NCI-H187 treated with DMSO at 0.1 percent for 48 hours (cell line): ENCODE measurements at regions not wholly inside any gene's neighbourhood (a gene's known extent, or its start where the extent isn't known, plus 50 kb on each side); places are given as distances from the start of the nearest gene placed in this dataset.
"Not testable (repeated sequence)": the region's sequence is repeated elsewhere in the genome, so short reads cannot be mapped to it uniquely, and the experiment has no call there.

Source experiments
- DNase-seq: peaks from one replicate; lab custom pipeline; 2025; lab: John Stamatoyannopoulos, UW

DNA sequence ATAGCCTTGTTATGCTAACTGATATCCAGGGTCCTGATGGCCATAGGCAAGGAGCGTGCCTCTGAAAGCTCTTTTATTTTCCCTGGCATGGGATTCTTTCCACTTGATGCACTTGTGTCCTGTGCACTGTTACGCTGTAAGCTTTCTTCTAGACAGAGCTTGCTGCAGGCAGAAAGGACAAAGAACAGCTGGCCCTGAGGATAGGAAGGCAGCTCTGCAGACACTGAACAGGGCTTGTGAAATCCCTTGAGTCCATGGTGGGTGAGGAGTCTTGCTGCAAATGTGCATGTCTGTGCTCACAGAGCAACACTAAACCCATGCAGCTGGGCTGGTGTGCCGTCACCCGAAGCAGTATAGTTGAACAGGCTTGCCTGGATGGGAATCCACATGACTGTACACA lies 126.6 kb downstream of the AKAP11 start:
- DNase-seq: no peak

DNA sequence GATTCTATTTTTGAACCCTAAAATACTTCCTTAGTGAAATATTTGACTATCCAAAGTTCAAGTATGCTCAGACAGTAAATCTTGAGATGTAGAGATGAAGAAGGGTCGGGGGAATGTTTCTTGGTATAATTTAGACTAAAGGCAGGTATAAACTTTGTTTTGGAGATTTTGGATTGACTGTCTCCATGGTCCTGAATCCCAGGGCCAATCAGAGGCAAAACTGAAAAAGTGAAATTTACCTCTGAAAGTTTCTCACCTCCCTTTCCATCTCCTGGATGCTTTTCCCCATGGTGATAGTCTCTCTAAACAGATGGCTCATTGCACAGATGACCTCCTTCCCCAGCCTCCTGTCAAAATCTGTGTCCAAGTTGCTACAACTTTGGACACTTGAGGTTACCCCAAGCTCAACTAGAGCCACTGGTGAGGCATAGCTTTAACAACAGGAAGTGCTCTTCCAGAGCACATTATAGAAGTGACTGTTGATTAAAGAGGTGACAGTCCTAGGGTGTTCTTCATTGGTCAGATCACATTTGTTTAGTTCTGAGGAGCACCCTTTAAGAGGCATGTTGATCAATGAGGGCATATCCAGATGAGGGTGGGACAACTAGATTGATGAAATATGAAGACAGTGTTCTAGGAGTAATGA lies 128.4 kb downstream of the AKAP11 start:
- DNase-seq: no peak

DNA sequence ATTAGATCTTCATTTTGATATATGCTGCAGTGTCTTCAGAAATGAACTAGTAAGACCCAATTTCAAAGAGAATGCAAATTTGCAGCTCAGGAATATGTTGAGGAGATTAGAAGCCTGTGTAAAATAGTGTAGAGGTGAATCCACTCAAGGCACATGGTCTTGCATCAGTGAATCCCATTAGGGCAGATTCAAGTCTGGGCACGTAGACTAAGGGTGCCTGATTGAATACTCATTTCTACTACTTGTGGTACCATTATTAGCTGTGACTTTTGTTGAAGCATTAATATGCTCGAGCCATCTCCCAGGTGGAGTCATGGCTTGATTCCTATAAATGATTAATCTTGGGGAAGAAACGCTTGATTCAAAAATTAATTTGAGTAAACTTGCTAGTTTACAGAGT lies 129.4 kb downstream of the AKAP11 start:
- peak; percentile 74 for DNase-seq

DNA sequence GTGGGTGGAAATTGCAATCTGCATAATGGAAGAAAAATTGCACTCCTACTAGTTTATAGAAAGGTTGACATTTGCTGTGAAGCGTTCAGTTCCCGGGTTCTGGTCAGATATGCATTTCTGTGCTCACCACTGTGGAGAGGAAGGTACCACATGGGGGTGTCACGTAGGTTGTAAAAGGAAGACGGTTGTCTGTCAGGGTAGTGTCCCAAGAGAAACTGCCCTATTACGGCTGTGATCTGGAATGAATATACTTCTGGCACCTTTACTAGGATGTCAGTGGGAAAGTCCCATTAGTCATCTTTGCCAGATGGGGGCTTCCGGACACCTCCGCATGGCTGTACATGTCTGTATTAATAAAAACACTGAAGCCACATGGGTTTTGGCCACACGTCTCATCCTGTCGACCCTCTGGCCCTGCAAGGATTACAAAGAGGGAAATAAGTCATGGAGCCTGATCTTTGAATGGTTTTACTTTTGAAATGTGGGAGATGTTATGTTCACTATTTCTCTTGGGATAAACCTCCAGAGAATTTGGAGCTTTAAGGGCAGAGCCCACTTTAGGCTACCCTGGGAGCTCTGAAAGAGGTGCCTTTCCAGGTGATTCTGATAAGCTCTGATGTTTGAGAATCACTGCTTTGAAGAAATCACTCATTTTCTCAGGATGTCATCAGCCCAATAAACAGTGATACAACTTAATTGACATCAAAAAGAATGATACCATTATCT lies 133.9 kb downstream of the AKAP11 start:
- DNase-seq: no peak

DNA sequence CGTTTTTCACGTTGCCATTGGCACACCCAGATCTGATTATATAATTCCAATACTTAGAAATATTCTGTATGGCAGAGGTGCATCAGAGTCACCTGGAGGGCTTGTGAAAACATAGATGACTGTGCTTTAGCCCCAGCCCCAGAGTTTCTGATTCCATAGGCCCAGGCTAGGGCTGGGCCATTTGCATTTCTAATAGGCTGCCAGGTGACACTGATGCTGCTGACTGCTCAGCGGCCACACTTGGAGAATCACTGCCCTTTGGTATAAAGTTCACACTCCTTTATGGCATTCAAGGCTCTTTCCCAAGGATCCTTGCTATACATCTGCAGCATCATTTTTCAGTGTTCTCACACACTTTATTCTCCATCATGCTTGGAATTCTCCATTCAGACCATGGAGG lies 137.1 kb downstream of the AKAP11 start:
- DNase-seq: no peak

DNA sequence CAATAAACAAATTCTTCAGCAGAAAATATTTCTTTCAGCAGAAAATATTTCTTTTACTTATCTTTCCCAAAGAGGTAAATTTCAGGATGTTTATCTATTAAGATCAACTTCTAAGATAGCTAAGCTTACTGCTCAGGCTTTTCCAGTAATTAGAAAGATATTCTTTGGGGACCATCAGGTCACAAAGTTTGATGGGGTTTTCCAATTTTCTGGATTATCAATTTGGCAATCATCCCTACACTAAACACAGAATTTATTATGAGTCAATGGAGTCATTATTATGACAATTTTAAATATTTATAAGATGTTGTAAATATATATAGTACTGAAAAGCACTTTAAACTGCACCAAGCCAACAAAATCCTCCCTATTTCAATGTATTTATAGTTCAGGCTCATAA lies 137.6 kb downstream of the AKAP11 start:
- DNase-seq: no peak

DNA sequence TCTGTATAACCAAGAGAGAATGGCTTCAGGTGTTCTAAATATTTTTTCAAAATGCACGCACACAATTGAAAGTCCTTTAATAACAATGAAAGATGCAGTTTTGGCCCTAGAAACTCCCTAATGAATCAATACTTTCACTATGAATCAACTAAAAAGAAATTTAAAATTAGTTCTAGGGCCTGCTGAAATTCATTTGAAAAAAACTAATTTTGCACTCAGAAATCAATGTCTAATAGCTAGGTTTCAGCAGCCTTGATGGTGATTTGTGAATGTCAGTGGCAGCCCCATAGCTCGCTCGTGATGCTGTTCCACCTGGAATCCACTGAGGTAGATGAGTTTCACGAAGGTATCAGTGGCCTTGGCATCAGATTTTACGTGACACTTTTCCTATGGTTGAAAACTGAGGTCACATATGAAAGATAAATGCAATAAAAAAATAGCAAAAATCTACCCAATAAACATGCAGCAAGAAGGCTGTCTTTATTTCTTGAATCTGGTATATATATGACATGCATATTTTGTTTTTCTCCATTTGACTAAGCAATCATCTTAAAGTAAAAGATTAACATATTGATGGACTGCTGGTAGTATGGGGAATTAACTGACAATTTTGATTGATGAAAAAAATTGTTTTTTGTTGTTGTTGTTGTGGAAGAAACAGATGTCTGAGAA lies 141.0 kb downstream of the AKAP11 start:
- DNase-seq: no peak

DNA sequence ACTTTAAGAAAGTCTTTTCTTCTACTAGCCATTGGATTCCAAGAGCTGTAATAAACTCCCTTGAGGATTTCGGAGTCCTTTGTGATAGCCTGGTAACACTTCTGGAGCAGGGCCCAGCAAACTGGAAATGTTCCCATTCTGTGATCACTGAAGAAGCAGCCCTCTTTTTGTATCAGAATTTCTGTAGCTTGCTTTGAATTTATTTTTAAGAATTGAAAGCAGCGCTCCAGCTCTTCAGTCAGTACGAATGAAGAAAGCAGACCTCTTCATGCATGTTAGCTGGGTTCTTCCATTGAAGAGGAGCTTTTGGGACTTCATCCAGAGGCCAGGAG lies 141.5 kb downstream of the AKAP11 start:
- no peak for DNase-seq

DNA sequence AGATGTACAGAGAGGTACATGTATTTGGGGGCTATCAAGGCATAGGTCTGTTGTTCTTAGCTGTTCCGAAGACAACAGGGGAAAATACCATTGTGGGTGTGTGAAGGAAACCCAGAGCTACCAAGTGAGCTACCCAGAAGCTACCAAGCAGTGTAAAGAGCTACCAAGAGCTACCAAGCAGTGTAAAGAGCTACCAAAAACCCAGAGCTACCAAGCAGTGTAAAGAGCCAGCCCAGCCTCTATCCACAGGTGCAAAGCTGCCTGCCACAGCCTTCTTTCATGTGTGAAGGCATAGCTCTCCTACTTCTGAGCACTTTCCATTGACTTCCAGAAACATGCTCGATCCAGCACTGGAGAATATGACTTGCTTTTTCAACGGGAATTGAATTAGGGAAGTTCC lies 145.7 kb downstream of the AKAP11 start:
- DNase-seq: no peak

DNA sequence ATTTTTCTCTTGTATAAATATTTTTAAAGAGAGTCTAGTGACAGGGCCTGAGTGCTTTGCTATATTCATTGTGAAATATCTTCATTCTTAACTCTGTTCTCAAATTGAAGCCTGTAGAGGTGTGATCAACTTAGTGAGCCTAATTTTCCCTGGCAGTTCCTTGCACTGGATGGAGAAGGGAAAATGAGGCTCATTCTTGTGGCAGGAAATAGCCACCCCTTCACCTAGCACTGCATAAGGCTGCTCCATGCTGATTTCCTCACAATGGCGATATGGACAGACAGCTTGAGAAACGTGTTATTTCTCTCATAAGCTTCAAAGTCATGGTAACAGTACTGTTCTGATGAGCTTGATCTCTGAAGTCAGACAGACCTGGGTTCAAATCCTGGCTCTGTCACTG lies 146.2 kb downstream of the AKAP11 start:
- DNase-seq: no peak

DNA sequence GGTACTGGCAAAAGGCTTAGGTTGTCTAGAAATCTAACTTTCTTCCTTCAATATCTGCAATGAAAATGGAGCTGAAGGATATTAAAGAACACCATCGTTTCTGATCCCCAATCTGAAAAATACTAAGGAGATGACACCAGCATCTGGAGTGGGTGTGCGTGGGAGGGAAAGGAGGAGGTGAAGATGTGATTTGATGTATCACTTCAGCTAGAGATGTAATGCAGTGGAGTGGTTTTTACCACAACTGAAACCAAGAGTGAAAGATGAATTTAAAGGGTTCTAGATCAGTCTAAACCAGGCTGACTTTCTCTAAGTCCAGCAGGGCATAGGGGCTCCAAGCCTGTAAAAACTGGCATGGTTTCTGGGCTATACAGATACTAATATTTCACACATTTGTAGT lies 148.4 kb downstream of the AKAP11 start:
- DNase-seq: no peak

DNA sequence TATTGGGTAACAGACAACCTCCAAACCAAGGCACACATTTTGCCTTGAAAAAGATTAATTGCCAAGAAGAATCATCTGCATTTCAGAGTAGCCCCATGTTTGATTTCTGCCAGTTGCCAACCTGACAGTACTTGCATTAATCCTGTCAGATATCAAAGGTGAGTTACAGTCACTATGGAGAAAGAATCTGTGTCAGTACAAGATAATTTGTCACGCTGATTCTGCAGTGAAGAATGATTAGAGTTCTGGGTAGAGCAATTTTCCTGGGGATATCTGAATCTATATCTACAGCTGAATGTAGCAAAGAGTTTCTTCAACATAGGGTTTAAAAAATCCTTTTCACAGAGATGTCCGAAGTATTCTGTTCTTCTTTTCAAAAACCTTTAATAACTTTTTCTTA lies 150.7 kb downstream of the AKAP11 start:
- DNase-seq: no peak

DNA sequence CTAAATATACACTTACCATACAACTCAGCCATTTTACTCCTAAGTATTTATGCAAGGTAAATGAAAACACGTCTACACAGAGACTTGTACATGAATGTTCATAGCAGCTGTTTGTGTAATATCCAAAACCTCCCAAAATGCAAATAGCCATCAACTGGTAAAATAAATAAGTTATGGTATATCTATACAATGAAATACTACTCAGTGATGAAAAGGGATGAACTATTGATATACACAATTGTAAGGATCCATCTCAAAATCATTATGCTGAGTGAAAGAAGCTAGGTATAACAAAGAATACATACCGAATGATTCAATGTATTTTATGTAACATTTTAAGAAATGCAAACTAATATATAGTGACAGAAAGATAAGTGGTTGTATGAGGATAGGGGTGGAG lies 149.8 kb upstream of the TNFSF11 start:
- DNase-seq: no peak

DNA sequence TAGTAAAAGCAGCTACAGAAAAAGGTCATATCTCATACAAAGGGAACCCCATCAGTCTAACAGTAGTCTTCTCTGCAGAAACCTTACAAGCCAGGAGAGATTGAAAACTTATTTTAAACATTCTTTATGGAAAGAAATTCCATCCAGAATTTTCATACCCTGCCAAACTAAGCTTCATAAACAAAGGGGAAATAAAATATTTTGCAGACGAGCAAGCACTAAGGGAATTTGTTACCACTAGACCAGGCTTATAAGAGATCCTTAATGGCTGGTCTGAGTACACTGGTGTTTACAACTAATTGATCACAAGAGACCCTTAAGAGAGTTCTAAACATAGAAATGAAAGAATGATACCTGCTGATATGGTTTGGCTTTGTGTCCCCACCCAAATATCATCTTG lies 128.6 kb upstream of the TNFSF11 start:
- DNase-seq: no peak

DNA sequence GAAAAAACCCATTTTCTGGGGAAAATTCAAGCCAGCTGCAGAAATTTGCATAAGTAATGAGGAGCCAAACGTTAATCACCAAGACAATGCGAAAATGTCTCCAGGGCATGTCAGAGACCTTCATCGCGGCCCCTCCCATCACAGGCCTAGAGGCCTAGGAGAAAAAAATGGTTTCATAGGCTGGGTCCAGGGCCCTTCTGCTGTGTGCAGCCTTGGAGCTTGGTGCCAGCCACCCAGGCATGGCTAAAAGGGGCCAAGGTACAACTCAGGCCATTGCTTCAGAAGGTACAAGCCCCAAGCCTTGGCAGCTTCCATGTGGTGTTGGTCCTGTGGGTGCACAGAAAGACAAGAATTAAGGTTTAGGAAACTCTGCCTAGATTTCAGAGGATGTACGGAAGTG lies 127.4 kb upstream of the TNFSF11 start:
- not testable (repeated sequence) for DNase-seq

DNA sequence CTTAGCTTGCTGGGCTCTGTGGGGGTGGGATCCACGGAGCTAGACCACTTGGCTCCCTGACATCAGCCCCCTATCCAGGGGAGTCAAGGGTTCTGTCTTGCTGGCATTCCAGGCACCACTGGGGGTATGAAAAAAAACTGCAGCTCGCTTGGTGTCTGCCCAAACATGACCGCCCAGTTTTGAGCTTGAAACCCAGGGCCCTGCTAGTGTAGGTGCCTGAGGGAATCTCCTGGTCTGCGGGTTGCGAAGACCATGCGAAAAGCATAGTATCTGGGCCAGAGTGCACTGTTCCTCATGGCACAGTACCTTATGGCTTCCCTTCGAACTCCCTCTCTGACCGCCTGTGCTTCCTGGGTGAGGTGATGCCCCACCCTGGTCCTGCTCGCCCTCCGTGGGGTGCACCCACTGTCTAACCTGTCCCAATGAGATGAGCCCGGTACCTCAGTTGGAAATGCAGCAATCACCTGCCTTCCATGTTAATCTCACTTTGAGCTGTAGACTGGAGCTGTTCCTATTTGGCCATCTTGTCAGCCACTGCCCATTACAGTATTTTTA lies 120.8 kb upstream of the TNFSF11 start:
- no peak for DNase-seq

DNA sequence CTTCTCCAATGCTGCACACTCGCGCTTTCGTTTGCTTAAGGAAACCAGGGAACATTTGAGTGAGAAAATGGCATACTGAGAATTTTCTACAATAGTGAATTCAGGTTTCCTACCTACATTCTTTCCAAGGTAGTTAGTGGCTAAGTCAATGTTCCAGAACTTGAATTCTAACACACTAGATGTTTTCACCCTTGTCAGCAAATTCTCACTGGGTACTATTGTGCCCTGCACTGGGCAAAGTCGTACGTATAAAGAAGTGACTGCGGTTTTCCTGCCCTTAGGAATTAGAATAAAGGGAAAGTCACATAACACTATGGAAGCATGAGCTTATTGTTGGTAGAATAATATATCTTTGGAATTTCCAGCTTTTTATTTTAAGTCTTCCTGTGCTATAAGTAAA lies 119.2 kb upstream of the TNFSF11 start:
- DNase-seq: no peak

DNA sequence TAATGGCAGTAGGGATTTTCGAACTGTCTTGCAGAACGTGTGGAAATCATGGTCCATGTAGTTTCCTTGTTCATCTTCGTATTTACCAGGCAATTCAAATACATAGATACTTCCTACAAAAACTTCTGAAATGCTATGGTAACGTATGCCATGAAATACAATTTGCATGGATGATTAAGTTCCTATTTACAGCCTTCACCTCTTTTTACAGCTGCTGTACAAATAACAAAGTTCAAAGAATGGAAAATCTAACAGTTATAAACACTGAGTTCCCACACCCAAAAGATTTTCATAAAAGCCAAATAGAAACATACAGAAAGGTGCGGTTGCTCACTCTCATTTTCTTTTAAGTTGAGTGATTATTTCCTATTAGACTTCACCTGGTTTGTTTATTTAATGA lies 115.8 kb upstream of the TNFSF11 start:
- no peak for DNase-seq

DNA sequence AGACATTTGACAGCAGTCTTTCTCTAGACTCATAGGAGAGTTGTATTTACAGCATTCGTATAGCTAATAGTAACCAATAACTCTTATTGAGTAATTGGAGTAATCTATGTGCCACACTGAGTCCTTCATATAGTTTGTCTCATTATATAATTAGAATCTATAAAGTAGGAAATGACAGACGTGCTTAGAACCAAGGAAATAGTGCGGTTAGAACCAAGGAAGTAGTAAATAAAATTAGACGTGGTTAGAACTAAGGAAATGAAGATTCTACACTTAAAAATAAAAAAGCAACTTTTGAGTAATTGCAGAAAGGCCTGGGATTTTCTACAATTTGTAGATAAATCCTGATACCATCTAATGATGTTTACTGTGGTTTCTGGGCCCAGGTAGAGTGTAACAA lies 107.8 kb upstream of the TNFSF11 start:
- no peak for DNase-seq

DNA sequence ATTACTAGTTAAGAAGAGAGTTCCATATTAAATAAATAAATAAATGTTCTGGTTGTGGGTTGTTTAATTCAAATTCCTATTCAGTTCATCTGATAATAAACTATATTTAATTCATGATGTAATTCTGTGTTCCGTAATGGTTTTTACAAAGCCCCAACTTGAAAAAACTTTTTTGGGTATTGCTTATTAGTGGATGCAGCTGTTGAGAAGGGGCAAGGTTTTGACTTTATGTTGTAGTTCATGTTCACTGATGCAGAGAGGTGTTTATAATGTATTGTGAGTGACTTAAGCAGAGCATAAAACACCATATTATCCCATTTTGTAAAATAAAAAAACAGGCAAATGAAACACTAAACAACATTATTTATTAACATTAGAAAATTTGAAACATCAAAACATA lies 107.3 kb upstream of the TNFSF11 start:
- DNase-seq: no peak

DNA sequence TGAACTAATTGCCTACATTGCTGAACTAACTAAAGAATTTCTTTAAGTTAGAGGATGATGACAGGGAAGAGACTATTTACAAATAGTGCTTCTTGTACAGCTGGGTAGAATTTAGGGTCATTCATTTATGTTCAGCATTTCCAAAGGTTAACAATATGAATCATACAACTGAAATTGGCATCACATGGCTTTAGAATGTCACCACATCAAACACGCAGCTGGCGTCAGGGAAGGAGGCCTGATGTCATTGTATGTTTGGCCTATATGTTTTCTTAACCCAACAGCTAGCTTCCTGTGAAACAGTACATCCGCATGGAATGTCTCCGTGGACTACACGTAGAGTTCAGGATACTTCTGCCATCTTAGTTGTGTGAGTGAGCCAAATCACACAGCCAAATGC lies 99.0 kb upstream of the TNFSF11 start:
- no peak for DNase-seq

DNA sequence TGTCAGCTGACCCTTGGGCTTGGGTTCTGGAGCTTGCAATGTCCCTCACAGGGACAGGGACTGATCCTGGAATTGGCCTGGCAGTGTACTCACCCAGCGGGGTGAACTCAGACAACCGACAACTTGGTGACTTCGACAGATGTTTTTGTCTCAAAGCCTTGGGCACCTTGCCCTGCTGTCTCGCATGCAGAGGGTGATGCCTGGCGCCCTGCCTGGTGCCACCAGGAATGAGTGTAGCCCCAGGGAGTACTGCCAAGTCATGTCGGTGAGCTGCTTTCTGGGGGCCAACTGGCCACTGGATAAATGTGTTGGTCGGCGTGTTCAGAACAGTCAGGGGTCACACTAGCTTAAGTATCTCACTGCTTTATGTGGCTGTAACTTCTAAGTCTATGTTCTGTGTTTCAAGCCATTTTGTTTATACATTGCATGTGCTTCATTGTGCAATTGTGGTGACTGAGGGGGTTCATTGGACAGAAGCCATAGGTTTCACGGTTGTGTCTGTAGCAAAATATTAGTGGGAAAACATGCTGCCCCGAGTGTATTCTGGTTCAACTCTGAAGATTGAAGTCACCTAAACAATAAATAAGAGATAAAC lies 96.3 kb upstream of the TNFSF11 start:
- no peak for DNase-seq
